SKM-1 (cell line): ENCODE measurements at regions not wholly inside any gene's neighbourhood (a gene's known extent, or its start where the extent isn't known, plus 50 kb on each side); places are given as distances from the start of the nearest gene placed in this dataset.

Experiments used
- DNase-seq: peaks from one replicate; lab custom pipeline; 2025; ENCODE audit not compliant: unreplicated experiment; lab: John Stamatoyannopoulos, UW

GRCh38 chr1:5393603-5394002, 598.6 kb downstream of the NPHP4 start:
- no peak for DNase-seq

- DNase-seq: no peak
Measured at GRCh38 chr1:5393146-5393545, 599.1 kb downstream of the NPHP4 start.

GRCh38 chr1:5391725-5392124, 600.5 kb downstream of the NPHP4 start:
- no peak for DNase-seq

- DNase-seq: no peak
Measured at GRCh38 chr1:5390504-5390903, 601.7 kb downstream of the NPHP4 start.

GRCh38 chr1:5389101-5389885, 602.9 kb downstream of the NPHP4 start:
- DNase-seq: no peak

GRCh38 chr1:5388622-5389021, 603.6 kb downstream of the NPHP4 start:
- no peak for DNase-seq

GRCh38 chr1:5386371-5386770, 605.9 kb downstream of the NPHP4 start:
- DNase-seq: no peak

- no peak for DNase-seq
Measured at GRCh38 chr1:5385956-5386355, 606.3 kb downstream of the NPHP4 start.

- no peak for DNase-seq
Measured at GRCh38 chr1:5385096-5385799, 607.0 kb downstream of the NPHP4 start.

- no peak for DNase-seq
Measured at GRCh38 chr1:5381491-5381890, 610.7 kb downstream of the NPHP4 start.

GRCh38 chr1:5379176-5379759, 613.0 kb downstream of the NPHP4 start:
- DNase-seq: no peak

GRCh38 chr1:5376538-5377247, 615.5 kb downstream of the NPHP4 start:
- DNase-seq: no peak

- DNase-seq: no peak
Measured at GRCh38 chr1:5375481-5375880, 616.7 kb downstream of the NPHP4 start.

GRCh38 chr1:5374192-5374591, 618.0 kb downstream of the NPHP4 start:
- no peak for DNase-seq

GRCh38 chr1:5373281-5373680, 618.9 kb downstream of the NPHP4 start:
- no peak for DNase-seq

- DNase-seq: no peak
Measured at GRCh38 chr1:5371270-5371669, 621.0 kb downstream of the NPHP4 start.

- no peak for DNase-seq
Measured at GRCh38 chr1:5370311-5370710, 621.9 kb downstream of the NPHP4 start.

GRCh38 chr1:5369223-5369622, 623.0 kb downstream of the NPHP4 start:
- DNase-seq: no peak

- no peak for DNase-seq
Measured at GRCh38 chr1:5368201-5368600, 624.0 kb downstream of the NPHP4 start.

GRCh38 chr1:5367306-5367705, 624.9 kb downstream of the NPHP4 start:
- DNase-seq: no peak

- no peak for DNase-seq
Measured at GRCh38 chr1:5365751-5366150, 626.5 kb downstream of the NPHP4 start.

- DNase-seq: no peak
Measured at GRCh38 chr1:5364591-5364990, 627.6 kb downstream of the NPHP4 start.
